Ishikawa (cell line): ENCODE measurements at regions not wholly inside any gene's neighbourhood (a gene's known extent, or its start where the extent isn't known, plus 50 kb on each side); places are given as distances from the start of the nearest gene placed in this dataset.

ENCODE experiments used
- CEBPB ChIP-seq: IDR thresholded peaks from 2 replicates; pipeline ENCODE4 v1.6.1; 2012
- CREB1 ChIP-seq: IDR thresholded peaks from 2 replicates; pipeline ENCODE4 v1.6.1; 2012; ENCODE audit warnings: low read depth
- EGR1 ChIP-seq: IDR thresholded peaks from 2 replicates; pipeline ENCODE4 v1.6.1; 2012
- EP300 ChIP-seq: IDR thresholded peaks from 2 replicates; pipeline ENCODE4 v1.6.1; 2012; ENCODE audit warnings: borderline replicate concordance
- FOXM1 ChIP-seq: IDR thresholded peaks from 2 replicates; pipeline ENCODE4 v1.6.1; 2012; ENCODE audit warnings: low read depth, borderline replicate concordance
- MAX ChIP-seq: IDR thresholded peaks from 2 replicates; pipeline ENCODE4 v1.6.1; 2012
- NFIC ChIP-seq: IDR thresholded peaks from 2 replicates; pipeline ENCODE4 v1.6.1; 2012
- RAD21 ChIP-seq: IDR thresholded peaks from 2 replicates; pipeline ENCODE4 v1.6.1; 2012; ENCODE audit warnings: low read depth
- REST ChIP-seq: IDR thresholded peaks from 2 replicates; pipeline ENCODE4 v1.6.1; 2012; ENCODE audit warnings: low read depth, mild to moderate bottlenecking
- TAF1 ChIP-seq: IDR thresholded peaks from 2 replicates; pipeline ENCODE4 v1.6.1; 2012; ENCODE audit warnings: low read depth, mild to moderate bottlenecking
- TCF12 ChIP-seq: IDR thresholded peaks from 2 replicates; pipeline ENCODE4 v1.6.1; 2012; ENCODE audit warnings: low read depth
- TEAD4 ChIP-seq: IDR thresholded peaks from 2 replicates; pipeline ENCODE4 v1.6.1; 2012
- USF1 ChIP-seq: IDR thresholded peaks from 2 replicates; pipeline ENCODE4 v1.6.1; 2012
- YY1 ChIP-seq: IDR thresholded peaks from 2 replicates; pipeline ENCODE4 v1.6.1; 2012; ENCODE audit warnings: low read depth
- ZBTB7A ChIP-seq: IDR thresholded peaks from 2 replicates; pipeline ENCODE4 v1.6.1; 2012; ENCODE audit warnings: low read depth

GRCh38 chr12:116650062-116650461 is 87.8 kb downstream of the SPRING1 start:
- no peak for TF ChIP-seq CEBPB
- no peak for TF ChIP-seq FOXM1
- TF ChIP-seq EGR1 = no peak
- no peak for TF ChIP-seq TCF12
- TF ChIP-seq TEAD4 = no peak
- TF ChIP-seq ZBTB7A = no peak

- no peak for TF ChIP-seq MAX
- no peak for TF ChIP-seq RAD21
- TF ChIP-seq USF1 = no peak
- TF ChIP-seq TCF12 = no peak
- no peak for TF ChIP-seq CEBPB
- no peak for TF ChIP-seq REST
- TF ChIP-seq ZBTB7A = no peak
- no peak for TF ChIP-seq TEAD4
- no peak for TF ChIP-seq EP300
- TF ChIP-seq EGR1 = no peak
- TF ChIP-seq FOXM1 = no peak
- TF ChIP-seq CREB1 = no peak
- no peak for TF ChIP-seq TAF1
Observed at GRCh38 chr12:116647813-116648212, 88.6 kb downstream of the MAP1LC3B2 start.

- TF ChIP-seq FOXM1 (no peak), CEBPB (no peak)
Observed at GRCh38 chr12:116646901-116647300, 87.7 kb downstream of the MAP1LC3B2 start.

GRCh38 chr12:116644806-116645205 is 85.6 kb downstream of the MAP1LC3B2 start:
- TF ChIP-seq MAX (no peak), EP300 (no peak), REST (no peak), CEBPB (no peak), RAD21 (no peak), USF1 (no peak), NFIC (no peak), TAF1 (no peak), EGR1 (no peak), YY1 (no peak), TEAD4 (no peak)

GRCh38 chr12:116642683-116643082 is 83.5 kb downstream of the MAP1LC3B2 start:
- TF ChIP-seq FOXM1 = no peak
- TF ChIP-seq USF1 = no peak
- no peak for TF ChIP-seq TEAD4
- TF ChIP-seq CREB1 = no peak
- TF ChIP-seq RAD21 = no peak
- no peak for TF ChIP-seq YY1
- TF ChIP-seq NFIC = no peak
- no peak for TF ChIP-seq TAF1

GRCh38 chr12:116642106-116642505 is 82.9 kb downstream of the MAP1LC3B2 start:
- no peak for TF ChIP-seq CREB1
- TF ChIP-seq CEBPB = no peak
- no peak for TF ChIP-seq RAD21
- no peak for TF ChIP-seq REST
- TF ChIP-seq TAF1 = no peak
- TF ChIP-seq TEAD4 = no peak
- TF ChIP-seq EGR1 = no peak
